Panc1 (cell line): ENCODE measurements at regions not wholly inside any gene's neighbourhood (a gene's known extent, or its start where the extent isn't known, plus 50 kb on each side); places are given as distances from the start of the nearest gene placed in this dataset.

ENCODE experiments used
- ATAC-seq: fragments of 200-7000 bp; cut with Tn5 transposase; 2 replicates; pipeline ENCODE4 v1.9.1; 2020; ENCODE audit warnings: mild to moderate bottlenecking, moderate library complexity
- BruUV-seq: library from RNA; stranded (reverse); fragments of 400-500 nt; replicated peaks from 2 replicates; lab custom pipeline; 2021; lab: Mats Ljungman, UMichigan
- CTCF ChIA-PET: fragments of 300-600 bp; sonication (Branson Sonifier 250); formaldehyde crosslinking; loops from one replicate; lab custom pipeline; 2022; ENCODE audit warnings: antibody characterized with exemption; lab: Charles Lee
- POLR2A ChIA-PET: fragments of 300-600 bp; sonication (Branson Sonifier 250); formaldehyde crosslinking; loops from one replicate; lab custom pipeline; 2022; ENCODE audit warnings: antibody characterized with exemption; lab: Charles Lee
- DNase-seq: peaks from one replicate; pipeline ENCODE4 v3.0.0-alpha.2; 2010; ENCODE audit warnings: low read depth, low spot score
- H3K27ac ChIP-seq: 2 replicates; pipeline ENCODE4 v1.5.1; 2011; ENCODE audit warnings: mild to moderate bottlenecking, low read length, inconsistent platforms
- H3K27me3 ChIP-seq: fragments of 200-500 bp; sonication (Bioruptor generic); 2 replicates; pipeline ENCODE4 v1.6.0; 2014; ENCODE audit warnings: low read length, inconsistent platforms; ENCODE audit not compliant: control insufficient read depth, insufficient read depth
- H3K36me3 ChIP-seq: fragments of 200-500 bp; sonication (Bioruptor generic); 2 replicates; pipeline ENCODE4 v1.5.1; 2014; ENCODE audit warnings: inconsistent platforms, mild to moderate bottlenecking, low read length, moderate library complexity; ENCODE audit not compliant: control insufficient read depth, insufficient read depth
- H3K4me1 ChIP-seq: 2 replicates; pipeline ENCODE4 v1.5.1; 2011; ENCODE audit warnings: inconsistent platforms, mild to moderate bottlenecking, low read length, moderate library complexity; ENCODE audit not compliant: control insufficient read depth, insufficient read depth
- H3K4me3 ChIP-seq, 2 experiments: 2 replicates each; pipeline ENCODE4 v1.5.1; 2011 to 2012; ENCODE audit warnings: low read depth in 2 of 2, low read length in 2 of 2, mild to moderate bottlenecking in 2 of 2, inconsistent platforms in 1 of 2, moderate library complexity in 1 of 2
- H3K9me3 ChIP-seq: fragments of 200-500 bp; sonication (Bioruptor generic); 2 replicates; pipeline ENCODE4 v1.5.1; 2014; ENCODE audit warnings: low read depth, mild to moderate bottlenecking, inconsistent platforms, low read length, moderate library complexity; ENCODE audit not compliant: control insufficient read depth, insufficient read depth
- CTCF ChIP-seq: fragments of 450-650 bp; IDR thresholded peaks from 2 replicates; pipeline ENCODE4 v1.5.1; 2017; ENCODE audit warnings: mild to moderate bottlenecking
- POLR2AphosphoS5 ChIP-seq: IDR thresholded peaks from 2 replicates; pipeline ENCODE4 v1.6.1; 2012; ENCODE audit warnings: mild to moderate bottlenecking, low read depth, low read length, moderate library complexity
- SIN3A ChIP-seq: IDR thresholded peaks from 2 replicates; pipeline ENCODE4 v1.6.1; 2012; ENCODE audit warnings: low read depth, mild to moderate bottlenecking, low read length, moderate library complexity, borderline replicate concordance; ENCODE audit not compliant: insufficient read depth
- TCF7L2 ChIP-seq: IDR thresholded peaks from 2 replicates; pipeline ENCODE4 v1.6.1; 2011; ENCODE audit warnings: mild to moderate bottlenecking, low read depth, low read length, inconsistent platforms
- in situ Hi-C: cut with HindIII; loops from 2 replicates; pipeline ENCODE4 v1.10.0; 2016; ENCODE audit warnings: low sequenced_read_pairs, low pct_unique_long_range_greater_than_20kb
- intact Hi-C: fragments of 100-400 bp; cut with micrococcal nuclease; formaldehyde crosslinking; loops from one replicate; pipeline ENCODE4 v1.10.0; 2022; ENCODE audit not compliant: unreplicated experiment
- TF ChIP-seq, protein P1 (sequence below), 2 experiments: IDR thresholded peaks; 2 replicates each; pipeline ENCODE4 v1.6.1; 2011 to 2012; ENCODE audit warnings: low read depth in 2 of 2, control low read depth in 1 of 2, low read length in 1 of 2, mild to moderate bottlenecking in 1 of 2, moderate library complexity in 1 of 2; ENCODE audit not compliant: insufficient read depth in 1 of 2

- Histone ChIP-seq H3K27ac (no peak overlapping the region), H3K4me3 (no peak overlapping the region), H3K9me3 (no peaks in the 10 kb centered on the region), H3K36me3 (no peaks in the 10 kb centered on the region), H3K27me3 (no peaks in the 10 kb centered on the region), H3K4me1 (no peaks in the 10 kb centered on the region)
- POLR2A ChIA-PET: no interaction called here
- ATAC-seq: no peak
- TF ChIP-seq SIN3A (no peak), POLR2AphosphoS5 (no peak), CTCF (no peak), TCF7L2 (no peak)
- TF ChIP-seq, protein P1, sequence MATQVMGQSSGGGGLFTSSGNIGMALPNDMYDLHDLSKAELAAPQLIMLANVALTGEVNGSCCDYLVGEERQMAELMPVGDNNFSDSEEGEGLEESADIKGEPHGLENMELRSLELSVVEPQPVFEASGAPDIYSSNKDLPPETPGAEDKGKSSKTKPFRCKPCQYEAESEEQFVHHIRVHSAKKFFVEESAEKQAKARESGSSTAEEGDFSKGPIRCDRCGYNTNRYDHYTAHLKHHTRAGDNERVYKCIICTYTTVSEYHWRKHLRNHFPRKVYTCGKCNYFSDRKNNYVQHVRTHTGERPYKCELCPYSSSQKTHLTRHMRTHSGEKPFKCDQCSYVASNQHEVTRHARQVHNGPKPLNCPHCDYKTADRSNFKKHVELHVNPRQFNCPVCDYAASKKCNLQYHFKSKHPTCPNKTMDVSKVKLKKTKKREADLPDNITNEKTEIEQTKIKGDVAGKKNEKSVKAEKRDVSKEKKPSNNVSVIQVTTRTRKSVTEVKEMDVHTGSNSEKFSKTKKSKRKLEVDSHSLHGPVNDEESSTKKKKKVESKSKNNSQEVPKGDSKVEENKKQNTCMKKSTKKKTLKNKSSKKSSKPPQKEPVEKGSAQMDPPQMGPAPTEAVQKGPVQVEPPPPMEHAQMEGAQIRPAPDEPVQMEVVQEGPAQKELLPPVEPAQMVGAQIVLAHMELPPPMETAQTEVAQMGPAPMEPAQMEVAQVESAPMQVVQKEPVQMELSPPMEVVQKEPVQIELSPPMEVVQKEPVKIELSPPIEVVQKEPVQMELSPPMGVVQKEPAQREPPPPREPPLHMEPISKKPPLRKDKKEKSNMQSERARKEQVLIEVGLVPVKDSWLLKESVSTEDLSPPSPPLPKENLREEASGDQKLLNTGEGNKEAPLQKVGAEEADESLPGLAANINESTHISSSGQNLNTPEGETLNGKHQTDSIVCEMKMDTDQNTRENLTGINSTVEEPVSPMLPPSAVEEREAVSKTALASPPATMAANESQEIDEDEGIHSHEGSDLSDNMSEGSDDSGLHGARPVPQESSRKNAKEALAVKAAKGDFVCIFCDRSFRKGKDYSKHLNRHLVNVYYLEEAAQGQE (IDR thresholded peaks at IDR 0.05; ENCODE audit: insufficient read depth in 1 of 2, low read depth in 2 of 2, low read length in 1 of 2): no peak
- BruUV-seq: no TSS peak
- no peak for DNase-seq
- in situ Hi-C loops: no loop called here
- intact Hi-C loops: no loop called here
- CTCF ChIA-PET: no interaction called here
Observed at GRCh38 chr9:82555431-82556051, 507.4 kb downstream of the RASEF start.

DNA sequence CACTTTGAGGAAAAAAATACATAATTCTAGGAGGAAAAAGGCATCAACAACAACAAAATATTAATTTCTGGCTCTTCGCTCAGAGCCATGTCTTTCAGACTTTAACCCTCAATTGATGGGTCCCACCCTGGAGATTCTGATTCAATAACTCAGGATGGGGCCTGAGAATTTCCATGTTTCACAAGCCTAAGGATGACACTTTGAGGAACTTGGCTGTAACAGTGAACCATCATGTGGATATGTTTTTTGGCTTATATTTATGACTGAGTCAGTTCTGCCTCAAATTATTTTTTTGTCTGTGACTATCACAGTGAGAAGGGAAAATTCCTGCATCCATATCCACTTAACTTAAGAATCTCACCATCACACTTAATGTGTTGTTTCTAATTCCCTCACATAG is 504.6 kb downstream of the RASEF start:
- Histone ChIP-seq H3K9me3 (no peaks in the 10 kb centered on the region), H3K36me3 (no peaks in the 10 kb centered on the region), H3K27me3 (no peaks in the 10 kb centered on the region), H3K4me1 (no peaks in the 10 kb centered on the region), H3K4me3 (no peak overlapping the region), H3K27ac (no peak overlapping the region)
- DNase-seq (no peak), ATAC-seq (no peak)
- intact Hi-C loops: no loop called here
- BruUV-seq: no TSS peak
- TF ChIP-seq, protein P1 (IDR thresholded peaks at IDR 0.05; ENCODE audit: insufficient read depth in 1 of 2, low read depth in 2 of 2, low read length in 1 of 2): no peak
- no peak for TF ChIP-seq SIN3A
- POLR2A ChIA-PET: no interaction called here
- CTCF ChIA-PET: interaction anchor here (0.6 kb wide), 1 partner anchor 186 kb away, joined by 6 read pairs; no protein-coding TSS in a partner anchor
- in situ Hi-C loops: no loop called here
